ENCODE measurements at regions not wholly inside any gene's neighbourhood (a gene's known extent, or its start where the extent isn't known, plus 50 kb on each side); places are given as distances from the start of the nearest gene placed in this dataset.

- TF ChIP-seq CTCF (optimal IDR thresholded peaks at IDR 0.05 in 1 of 3, IDR thresholded peaks at IDR 0.05 in 1 of 3, conservative IDR thresholded peaks at IDR 0.05 in 1 of 3; ENCODE audit: extremely low read depth in 1 of 3, insufficient read depth in 2 of 3, low read length in 3 of 3) (no peak), EZH2 (IDR thresholded peaks at IDR 0.05; ENCODE audit: low read length) (no peak)
These were observed 126.7 kb upstream of the VCX2 start for GRCh38 chrX:8297766-8298165.
